OCI-LY1 (cell line): ENCODE measurements at regions not wholly inside any gene's neighbourhood (a gene's known extent, or its start where the extent isn't known, plus 50 kb on each side); places are given as distances from the start of the nearest gene placed in this dataset.

Source experiments
- CTCF ChIP-seq: fragments of 200-600 bp; sonication (generic), shearing (Covaris generic); IDR thresholded peaks from 2 replicates; pipeline ENCODE4 v1.5.1; 2017; ENCODE audit warnings: mild to moderate bottlenecking, antibody characterized with exemption, low read length, moderate library complexity, mixed read lengths
- EZH2 ChIP-seq: fragments of 200-600 bp; sonication (generic), shearing (Covaris generic); IDR thresholded peaks from 2 replicates; pipeline ENCODE4 v1.8.0; 2017; ENCODE audit warnings: borderline replicate concordance, mixed run types, mild to moderate bottlenecking, antibody characterized with exemption, low read length, moderate library complexity, mixed read lengths

- no peak for TF ChIP-seq CTCF
- TF ChIP-seq EZH2, result no peak
Observed at GRCh38 chr4:180635281-180635680, 1607.9 kb upstream of the TENM3 start.
